K562 (cell line): ENCODE measurements at regions not wholly inside any gene's neighbourhood (a gene's known extent, or its start where the extent isn't known, plus 50 kb on each side); places are given as distances from the start of the nearest gene placed in this dataset.

Source experiments
- ATAC-seq: fragments of 200-7000 bp; cut with Tn5 transposase; 3 replicates; pipeline ENCODE4 v1.9.1; 2020; ENCODE audit warnings: moderate library complexity
- BruUV-seq: library from RNA; stranded (reverse); fragments of 400-500 nt; replicated peaks from 2 replicates; lab custom pipeline; 2021; lab: Mats Ljungman, UMichigan
- CTCF ChIA-PET: fragments of 300-600 bp; formaldehyde crosslinking; extraction: SDS; loops from one replicate; lab custom pipeline; 2021; ENCODE audit warnings: low intra/inter-chr PET ratio; lab: Yijun Ruan, JAX
- POLR2A ChIA-PET: fragments of 300-600, 350-650 bp; sonication (Branson Sonifier 250); formaldehyde crosslinking; extraction: SDS; loops from one replicate; lab custom pipeline; 2021; ENCODE audit warnings: antibody characterized with exemption, inconsistent platforms; lab: Yijun Ruan, JAX
- DNase-seq, 4 experiments: peaks; one replicate each; pipeline versions ENCODE4 v3.0.0 to v3.0.0-alpha.2; 2011 to 2018; ENCODE audit warnings: low spot score in 3 of 4, mixed read lengths in 3 of 4; ENCODE audit errors: extremely low read depth in 1 of 4
- FAIRE-seq: peaks from 2 replicates; lab custom pipeline; 2011; peaks lifted over from hg19 to GRCh38; lab: Jason Lieb, UNC
- H2AFZ ChIP-seq: 2 replicates; pipeline ENCODE4 v1.6.0; 2011; ENCODE audit warnings: low read depth, low read length, control low read depth, inconsistent platforms
- H3K27ac ChIP-seq: fragments of 200-600 bp; 3 replicates; pipeline ENCODE4 v1.8.0; 2011; ENCODE audit warnings: low read depth, mild to moderate bottlenecking, control low read depth, inconsistent platforms, low read length, moderate library complexity, mixed read lengths; ENCODE audit errors: extremely low read depth
- H3K27me3 ChIP-seq, 2 experiments: fragments of 300-600 bp in 1 of 2; 2 replicates in 1 of 2; 3 replicates in 1 of 2; pipeline versions ENCODE4 v1.6.0 to v1.8.0; 2011; ENCODE audit warnings: inconsistent platforms in 2 of 2, low read length in 2 of 2, mild to moderate bottlenecking in 1 of 2, mixed read lengths in 1 of 2, moderate library complexity in 1 of 2; ENCODE audit not compliant: control insufficient read depth in 2 of 2, insufficient read depth in 2 of 2
- H3K36me3 ChIP-seq: fragments of 300-600 bp; 3 replicates; pipeline ENCODE4 v1.8.0; 2011; ENCODE audit warnings: mild to moderate bottlenecking, low read length, inconsistent platforms; ENCODE audit not compliant: control insufficient read depth, insufficient read depth
- H3K4me1 ChIP-seq, 2 experiments: fragments of 200-600 bp in 1 of 2; replicated peaks in 1 of 2; 2 replicates in 1 of 2; 3 replicates in 1 of 2; pipeline versions ENCODE4 v1.5.1 to v1.8.0; 2011; ENCODE audit warnings: inconsistent platforms in 2 of 2, low read length in 2 of 2, mild to moderate bottlenecking in 1 of 2, mixed read lengths in 1 of 2, moderate library complexity in 1 of 2; ENCODE audit not compliant: control insufficient read depth in 2 of 2, insufficient read depth in 2 of 2
- H3K4me2 ChIP-seq: 2 replicates; pipeline ENCODE4 v1.6.1; 2011; ENCODE audit warnings: low read length, control low read depth, inconsistent platforms, mixed read lengths; ENCODE audit not compliant: insufficient read depth
- H3K4me3 ChIP-seq: fragments of 200-600 bp; sonication (generic), shearing (Covaris generic); 2 replicates; pipeline ENCODE4 v1.5.1; 2016; ENCODE audit warnings: control low read depth, inconsistent platforms
- H3K79me2 ChIP-seq: fragments of 200-600 bp; 3 replicates; pipeline ENCODE4 v1.8.0; 2011; ENCODE audit warnings: low read length, inconsistent platforms; ENCODE audit not compliant: control insufficient read depth, insufficient read depth
- H3K9ac ChIP-seq, 2 experiments: 2 replicates each; pipeline versions ENCODE4 v1.6.0 to v1.6.1; 2011; ENCODE audit warnings: low read depth in 2 of 2, low read length in 2 of 2, control low read depth in 1 of 2, inconsistent platforms in 1 of 2, mild to moderate bottlenecking in 1 of 2, mixed read lengths in 1 of 2; ENCODE audit not compliant: insufficient read depth in 1 of 2
- H3K9me1 ChIP-seq: one replicate; pipeline ENCODE4 v1.6.0; 2011; ENCODE audit warnings: inconsistent platforms, mild to moderate bottlenecking, low read length, moderate library complexity; ENCODE audit not compliant: control insufficient read depth, insufficient read depth
- H3K9me3 ChIP-seq: replicated peaks from 2 replicates; pipeline ENCODE4 v1.5.1; 2011; ENCODE audit warnings: low read depth, low read length, inconsistent platforms; ENCODE audit not compliant: control insufficient read depth, insufficient read depth
- H4K20me1 ChIP-seq: replicated peaks from 2 replicates; pipeline ENCODE4 v1.6.1; 2011; ENCODE audit warnings: low read length, inconsistent platforms, mixed read lengths; ENCODE audit not compliant: control insufficient read depth, insufficient read depth
- BCOR ChIP-seq: fragments of 450-650 bp; IDR thresholded peaks from 2 replicates; pipeline ENCODE4 v1.6.1; 2016
- BDP1 ChIP-seq: IDR thresholded peaks from 3 replicates; pipeline ENCODE4 v1.6.1; 2011; ENCODE audit not compliant: insufficient read length, insufficient read depth
- BRF1 ChIP-seq: IDR thresholded peaks from 3 replicates; pipeline ENCODE4 v1.6.1; 2011; ENCODE audit warnings: borderline replicate concordance, mild to moderate bottlenecking; ENCODE audit not compliant: insufficient read length; ENCODE audit errors: extremely low read depth
- KLF16 ChIP-seq: IDR thresholded peaks from 2 replicates; pipeline ENCODE4 v1.6.1; 2016; ENCODE audit warnings: antibody characterized with exemption
- MAFG ChIP-seq: fragments of 450-650 bp; conservative IDR thresholded peaks from 2 replicates; pipeline ENCODE4 v1.6.1; 2016; ENCODE audit warnings: missing genetic modification characterization, missing compliant biosample characterization
- MYBL2 ChIP-seq, 2 experiments: fragments of 450-650 bp in 1 of 2; sonication (generic) in 1 of 2; formaldehyde crosslinking in 1 of 2; IDR thresholded peaks; 2 replicates each; pipeline versions ENCODE4 v1.6.1 to v1.8.1; 2017 to 2022; ENCODE audit warnings: borderline replicate concordance in 1 of 2, inconsistent platforms in 1 of 2, low read depth in 1 of 2, mild to moderate bottlenecking in 1 of 2, missing genetic modification reagents in 1 of 2, moderate library complexity in 1 of 2
- NEUROD1 ChIP-seq: fragments of 150-350 bp; IDR thresholded peaks from 2 replicates; pipeline ENCODE4 v1.6.1; 2014; ENCODE audit warnings: borderline replicate concordance, low read length, low read depth; ENCODE audit not compliant: partially characterized antibody
- ZBTB8A ChIP-seq: fragments of 450-650 bp; IDR thresholded peaks from 2 replicates; pipeline ENCODE4 v1.6.1; 2018; ENCODE audit warnings: mild to moderate bottlenecking, moderate library complexity; ENCODE audit not compliant: partially characterized antibody
- ZC3H8 ChIP-seq: fragments of 450-650 bp; IDR thresholded peaks from 2 replicates; pipeline ENCODE4 v1.6.1; 2017
- ZNF3 ChIP-seq: fragments of 250-450 bp; sonication (Bioruptor Pico); IDR thresholded peaks from 2 replicates; pipeline ENCODE4 v1.5.0; 2021; ENCODE audit warnings: mild to moderate bottlenecking, moderate library complexity
- ZNF436 ChIP-seq: fragments of 250-450, 450-650 bp; sonication (Bioruptor Pico); formaldehyde crosslinking; IDR thresholded peaks from 2 replicates; pipeline ENCODE4 v1.7.0; 2020; ENCODE audit warnings: mild to moderate bottlenecking
- ZNF57 ChIP-seq: fragments of 450-650 bp; formaldehyde crosslinking; IDR thresholded peaks from 2 replicates; pipeline ENCODE4 v1.4.0; 2020; ENCODE audit warnings: mild to moderate bottlenecking, moderate library complexity
- ZNF583 ChIP-seq: fragments of 250-450 bp; sonication (Bioruptor Pico); IDR thresholded peaks from 2 replicates; pipeline ENCODE4 v1.4.0; 2020
- ZNF830 ChIP-seq: fragments of 250-450 bp; sonication (Bioruptor Pico); IDR thresholded peaks from 2 replicates; pipeline ENCODE4 v1.5.0; 2021; ENCODE audit warnings: mild to moderate bottlenecking
- in situ Hi-C: fragments of 300-500 bp; cut with MboI; formaldehyde crosslinking; loops from 4 replicates; pipeline ENCODE4 v1.15.0; 2018; ENCODE audit warnings: inconsistent platforms, mixed read lengths
- intact Hi-C: fragments of 100-400 bp; cut with micrococcal nuclease; formaldehyde crosslinking; loops from 2 replicates; pipeline ENCODE4 v1.14.2; 2022
- TF ChIP-seq, protein P1 (sequence below): fragments of 450-650 bp; formaldehyde crosslinking; IDR thresholded peaks from 2 replicates; pipeline ENCODE4 v1.4.0; 2022; ENCODE audit warnings: missing genetic modification characterization
- TF ChIP-seq, protein P2 (sequence below): IDR thresholded peaks from 2 replicates; pipeline ENCODE4 v1.6.1; 2012; ENCODE audit warnings: low read depth, low read length, improper control_type of control experiment, borderline replicate concordance
- TF ChIP-seq, protein P3 (sequence below): fragments of 250-450 bp; sonication (Bioruptor Pico); IDR thresholded peaks from 2 replicates; pipeline ENCODE4 v1.5.0; 2021; ENCODE audit warnings: mild to moderate bottlenecking, borderline replicate concordance

DNA sequence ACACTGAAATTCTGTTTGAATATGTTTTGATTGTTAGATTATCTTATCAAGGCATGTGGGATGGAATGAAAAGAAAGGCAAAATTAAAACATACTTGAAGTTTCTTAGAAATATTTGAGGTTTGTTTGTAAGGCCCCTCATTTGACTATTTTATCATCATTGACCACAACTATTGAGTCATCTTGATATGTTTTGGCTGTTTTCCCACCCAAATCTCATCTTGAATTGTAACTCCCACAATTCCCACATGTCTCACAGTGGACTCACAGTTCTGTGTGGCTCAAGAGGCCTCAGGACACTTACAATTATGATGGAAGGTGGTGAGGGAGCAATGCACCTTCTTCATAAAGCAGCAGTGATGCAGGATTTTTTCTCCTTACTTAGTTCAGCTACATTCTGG lies 917.1 kb downstream of the PLOD2 start:
- no TSS peak for BruUV-seq
- no peak overlapping the region for H2AFZ ChIP-seq
- H3K79me2 ChIP-seq: no peaks in the 10 kb centered on the region
- ATAC-seq: no peak
- no peaks in the 10 kb centered on the region for H3K4me1 ChIP-seq
- TF ChIP-seq ZNF57 (CRISPR knock-in tag): no peak
- no peak for TF ChIP-seq MYBL2 (IDR thresholded peaks at IDR 0.05; ENCODE audit: low read depth)
- no peak for TF ChIP-seq MYBL2 (CRISPR knock-in tag; IDR thresholded peaks at IDR 0.05; ENCODE audit: borderline replicate concordance)
- no peak for TF ChIP-seq MAFG (tag)
- no peak for TF ChIP-seq KLF16
- no peak for TF ChIP-seq BRF1
- no peak for TF ChIP-seq BCOR
- TF ChIP-seq, protein P1, sequence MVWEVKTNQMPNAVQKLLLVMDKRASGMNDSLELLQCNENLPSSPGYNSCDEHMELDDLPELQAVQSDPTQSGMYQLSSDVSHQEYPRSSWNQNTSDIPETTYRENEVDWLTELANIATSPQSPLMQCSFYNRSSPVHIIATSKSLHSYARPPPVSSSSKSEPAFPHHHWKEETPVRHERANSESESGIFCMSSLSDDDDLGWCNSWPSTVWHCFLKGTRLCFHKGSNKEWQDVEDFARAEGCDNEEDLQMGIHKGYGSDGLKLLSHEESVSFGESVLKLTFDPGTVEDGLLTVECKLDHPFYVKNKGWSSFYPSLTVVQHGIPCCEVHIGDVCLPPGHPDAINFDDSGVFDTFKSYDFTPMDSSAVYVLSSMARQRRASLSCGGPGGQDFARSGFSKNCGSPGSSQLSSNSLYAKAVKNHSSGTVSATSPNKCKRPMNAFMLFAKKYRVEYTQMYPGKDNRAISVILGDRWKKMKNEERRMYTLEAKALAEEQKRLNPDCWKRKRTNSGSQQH: no peak
- TF ChIP-seq, protein P2, sequence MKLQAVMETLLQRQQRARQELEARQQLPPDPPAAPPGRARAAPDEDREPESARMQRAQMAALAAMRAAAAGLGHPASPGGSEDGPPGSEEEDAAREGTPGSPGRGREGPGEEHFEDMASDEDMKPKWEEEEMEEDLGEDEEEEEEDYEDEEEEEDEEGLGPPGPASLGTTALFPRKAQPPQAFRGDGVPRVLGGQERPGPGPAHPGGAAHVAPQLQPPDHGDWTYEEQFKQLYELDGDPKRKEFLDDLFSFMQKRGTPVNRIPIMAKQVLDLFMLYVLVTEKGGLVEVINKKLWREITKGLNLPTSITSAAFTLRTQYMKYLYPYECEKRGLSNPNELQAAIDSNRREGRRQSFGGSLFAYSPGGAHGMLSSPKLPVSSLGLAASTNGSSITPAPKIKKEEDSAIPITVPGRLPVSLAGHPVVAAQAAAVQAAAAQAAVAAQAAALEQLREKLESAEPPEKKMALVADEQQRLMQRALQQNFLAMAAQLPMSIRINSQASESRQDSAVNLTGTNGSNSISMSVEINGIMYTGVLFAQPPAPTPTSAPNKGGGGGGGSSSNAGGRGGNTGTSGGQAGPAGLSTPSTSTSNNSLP: no peak
- TF ChIP-seq, protein P3, sequence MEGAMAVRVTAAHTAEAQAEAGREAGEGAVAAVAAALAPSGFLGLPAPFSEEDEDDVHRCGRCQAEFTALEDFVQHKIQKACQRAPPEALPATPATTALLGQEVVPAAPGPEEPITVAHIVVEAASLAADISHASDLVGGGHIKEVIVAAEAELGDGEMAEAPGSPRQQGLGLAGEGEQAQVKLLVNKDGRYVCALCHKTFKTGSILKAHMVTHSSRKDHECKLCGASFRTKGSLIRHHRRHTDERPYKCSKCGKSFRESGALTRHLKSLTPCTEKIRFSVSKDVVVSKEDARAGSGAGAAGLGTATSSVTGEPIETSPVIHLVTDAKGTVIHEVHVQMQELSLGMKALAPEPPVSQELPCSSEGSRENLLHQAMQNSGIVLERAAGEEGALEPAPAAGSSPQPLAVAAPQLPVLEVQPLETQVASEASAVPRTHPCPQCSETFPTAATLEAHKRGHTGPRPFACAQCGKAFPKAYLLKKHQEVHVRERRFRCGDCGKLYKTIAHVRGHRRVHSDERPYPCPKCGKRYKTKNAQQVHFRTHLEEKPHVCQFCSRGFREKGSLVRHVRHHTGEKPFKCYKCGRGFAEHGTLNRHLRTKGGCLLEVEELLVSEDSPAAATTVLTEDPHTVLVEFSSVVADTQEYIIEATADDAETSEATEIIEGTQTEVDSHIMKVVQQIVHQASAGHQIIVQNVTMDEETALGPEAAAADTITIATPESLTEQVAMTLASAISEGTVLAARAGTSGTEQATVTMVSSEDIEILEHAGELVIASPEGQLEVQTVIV (CRISPR knock-in tag): no peak
- no peak for TF ChIP-seq ZNF3
- TF ChIP-seq ZBTB8A: no peak
- no peak for TF ChIP-seq ZNF436 (CRISPR knock-in tag)
- TF ChIP-seq NEUROD1: no peak
- no peak for TF ChIP-seq BDP1
- TF ChIP-seq ZNF583: no peak
- TF ChIP-seq ZNF830 (CRISPR knock-in tag): no peak
- TF ChIP-seq ZC3H8: no peak
- H3K27ac ChIP-seq: no peak overlapping the region
- no peak overlapping the region for H3K4me3 ChIP-seq
- DNase-seq: no peak
- H3K27me3 ChIP-seq: no peaks in the 10 kb centered on the region
- H3K4me2 ChIP-seq: no peak overlapping the region
- H3K9ac ChIP-seq: no peak overlapping the region
- H4K20me1 ChIP-seq: no peaks in the 10 kb centered on the region
- no peaks in the 10 kb centered on the region for H3K36me3 ChIP-seq
- ChIA-PET POLR2A (no interaction called here), CTCF (no interaction called here)
- H3K9me3 ChIP-seq: no peaks in the 10 kb centered on the region
- in situ Hi-C loops (no loop called here), intact Hi-C loops (no loop called here)
- FAIRE-seq: no peak
- H3K9me1 ChIP-seq: no peaks in the 10 kb centered on the region
